ENCODE measurements at regions not wholly inside any gene's neighbourhood (a gene's known extent, or its start where the extent isn't known, plus 50 kb on each side); places are given as distances from the start of the nearest gene placed in this dataset.

DNA sequence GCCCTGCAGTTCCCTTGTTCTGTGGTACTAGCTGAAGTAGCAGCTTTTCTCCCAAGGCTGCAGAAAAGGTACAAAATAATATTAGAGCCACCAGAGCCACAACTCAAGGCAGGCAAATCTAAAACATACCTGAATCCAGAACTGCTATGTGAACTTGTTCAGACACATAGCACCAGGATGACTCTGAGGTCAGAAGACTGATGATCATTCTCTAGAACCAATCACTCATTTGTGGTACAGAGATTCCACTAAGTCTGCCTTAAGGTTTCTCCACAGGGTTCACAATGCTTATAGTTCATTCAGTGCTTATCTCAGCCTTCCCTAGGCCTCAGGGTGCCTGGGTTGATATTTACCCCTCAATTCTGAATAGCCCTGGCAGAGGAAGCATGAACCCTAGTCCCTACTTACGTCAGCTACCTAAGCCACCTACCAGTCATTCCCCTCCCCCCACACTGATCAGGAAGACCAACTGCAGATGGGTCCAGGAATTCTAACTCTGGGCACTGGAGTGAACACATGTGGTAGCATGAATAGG is 140.9 kb upstream of the MOCS1 start:
- no peak for DNase-seq (ENCODE audit: low spot score)

DNA sequence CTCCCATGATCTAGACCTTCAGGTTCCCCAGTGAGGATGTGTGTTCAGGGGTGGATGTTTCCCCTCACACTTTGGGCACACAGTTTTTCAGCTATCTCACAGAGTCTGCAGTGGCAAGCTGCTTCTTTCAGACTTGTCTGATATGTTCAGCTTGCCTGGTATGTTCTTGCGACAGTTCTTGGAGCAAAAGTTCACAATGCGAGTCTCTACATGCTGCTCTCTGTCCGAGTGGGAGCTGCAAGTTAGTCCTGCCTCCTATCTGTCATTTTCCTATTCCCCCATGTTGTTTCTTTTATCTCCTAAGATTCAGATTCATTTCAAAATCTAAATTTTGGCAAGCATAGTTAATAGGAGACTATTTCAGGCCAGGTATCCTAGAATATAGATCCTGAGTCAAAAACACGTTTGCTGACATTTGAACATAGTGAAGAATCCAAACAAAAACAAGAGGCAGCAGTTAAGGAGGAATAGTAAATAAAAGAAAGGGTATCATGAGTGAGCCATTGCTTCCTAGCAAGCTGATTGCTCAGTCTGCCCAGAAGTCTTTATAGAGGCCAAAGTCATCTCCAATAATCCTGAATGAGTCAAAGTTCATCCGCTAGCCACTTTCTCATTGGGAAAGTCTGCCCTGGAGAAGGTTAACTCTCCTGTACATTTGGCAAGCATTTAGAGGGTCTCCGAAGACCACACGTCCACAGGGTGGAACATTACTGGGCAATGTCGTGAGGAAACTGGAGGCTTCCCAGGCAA is 140.2 kb upstream of the MOCS1 start:
- no peak for DNase-seq (ENCODE audit: low spot score)

DNA sequence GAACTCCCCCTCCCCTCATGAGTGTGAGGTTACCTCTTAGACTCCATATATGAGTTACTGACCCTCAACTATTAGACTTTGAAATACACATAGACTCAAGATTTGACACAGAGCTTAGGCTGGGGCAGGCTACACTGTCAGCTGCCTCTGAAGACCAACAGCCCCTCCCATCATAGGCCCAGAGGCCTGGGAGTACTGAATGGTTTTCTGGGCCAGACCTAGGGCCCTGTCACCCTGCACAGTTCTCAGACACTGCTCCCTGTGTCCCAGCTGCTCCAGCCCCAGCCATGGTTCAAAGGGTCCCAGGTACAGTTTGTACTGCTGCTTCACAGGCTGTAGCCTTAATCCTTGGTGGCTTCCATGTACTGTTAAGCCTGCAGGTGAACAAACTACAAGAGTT is 132.1 kb upstream of the MOCS1 start:
- no peak for DNase-seq (ENCODE audit: low spot score)

DNA sequence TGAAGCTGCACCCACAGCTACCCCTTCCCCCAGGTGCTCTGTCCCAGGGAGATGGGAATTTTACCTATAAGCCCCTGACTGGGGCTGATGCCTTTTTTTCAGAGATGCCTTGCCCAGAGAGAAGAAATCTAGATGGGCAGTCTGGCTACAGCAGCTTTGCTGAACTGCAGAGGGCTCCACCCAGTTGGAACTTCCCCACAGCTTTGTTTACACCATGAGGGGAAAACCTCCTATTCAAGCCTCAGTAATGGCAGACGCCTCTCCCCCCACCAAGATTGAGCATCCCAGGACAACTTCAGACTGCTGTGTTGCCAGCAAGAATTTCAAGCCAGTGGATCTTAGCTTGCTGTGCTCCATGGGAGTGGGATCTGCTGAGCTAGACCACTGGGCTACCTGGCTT is 122.6 kb upstream of the MOCS1 start:
- no peak for DNase-seq (ENCODE audit: low spot score)

DNA sequence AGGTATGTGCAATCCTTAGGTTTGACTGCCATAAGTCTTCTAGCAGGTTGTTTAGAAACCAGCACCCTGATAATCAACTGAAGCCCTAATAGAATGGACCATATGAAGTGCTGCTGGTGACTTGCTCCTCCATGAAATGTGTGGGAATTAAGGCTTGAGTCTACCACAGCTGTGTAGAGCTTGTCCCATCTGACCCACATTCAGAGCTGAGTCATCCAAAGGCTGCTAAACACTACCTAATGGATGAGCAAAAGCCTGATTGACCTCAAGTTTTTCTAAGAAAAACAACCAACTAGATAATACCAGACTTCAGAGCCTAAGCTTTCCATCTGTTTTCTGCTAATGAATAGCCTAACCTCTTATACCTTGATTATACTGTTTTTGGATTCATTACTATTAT is 120.3 kb upstream of the MOCS1 start:
- DNase-seq (ENCODE audit: low spot score): no peak

DNA sequence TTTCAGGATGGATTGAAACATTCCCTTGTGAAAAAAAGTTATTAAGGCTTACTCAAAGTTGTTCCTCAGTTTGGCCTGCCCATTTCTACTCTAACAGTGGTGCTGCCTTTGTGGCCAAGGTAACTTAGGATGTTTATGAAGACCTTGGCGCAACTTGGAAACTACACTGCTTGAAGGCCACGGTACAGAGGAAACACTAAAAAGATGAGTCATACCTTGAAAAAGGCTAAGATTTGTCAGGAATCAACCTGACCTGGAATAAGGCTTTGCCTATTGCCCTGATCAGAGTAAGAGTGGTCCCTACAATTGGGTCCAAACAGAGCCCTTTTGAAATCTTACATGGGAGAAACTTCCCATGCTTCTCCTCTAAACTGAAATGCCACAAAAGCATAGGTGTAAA is 119.9 kb upstream of the MOCS1 start:
- no peak for DNase-seq (ENCODE audit: low spot score)

DNA sequence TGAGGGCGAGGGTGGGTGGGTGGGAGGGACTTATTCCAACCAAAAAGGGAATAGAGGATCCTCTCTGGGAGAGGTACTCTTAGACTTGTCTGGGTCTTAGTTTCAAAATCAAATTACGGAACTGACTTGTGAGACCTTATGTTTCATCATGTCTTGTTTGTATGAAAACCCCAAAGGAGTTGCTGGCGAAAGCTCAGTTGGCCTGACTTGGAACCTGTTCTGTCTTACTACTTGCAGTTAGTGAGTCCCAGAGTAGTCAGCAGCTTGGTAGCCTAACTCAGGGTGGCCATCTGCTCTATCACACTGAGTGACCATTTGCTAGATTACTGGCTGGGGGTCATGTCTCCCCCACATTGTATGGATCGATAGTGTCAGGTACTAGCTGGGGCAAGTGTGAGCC is 114.9 kb upstream of the MOCS1 start:
- DNase-seq (ENCODE audit: low spot score): no peak

DNA sequence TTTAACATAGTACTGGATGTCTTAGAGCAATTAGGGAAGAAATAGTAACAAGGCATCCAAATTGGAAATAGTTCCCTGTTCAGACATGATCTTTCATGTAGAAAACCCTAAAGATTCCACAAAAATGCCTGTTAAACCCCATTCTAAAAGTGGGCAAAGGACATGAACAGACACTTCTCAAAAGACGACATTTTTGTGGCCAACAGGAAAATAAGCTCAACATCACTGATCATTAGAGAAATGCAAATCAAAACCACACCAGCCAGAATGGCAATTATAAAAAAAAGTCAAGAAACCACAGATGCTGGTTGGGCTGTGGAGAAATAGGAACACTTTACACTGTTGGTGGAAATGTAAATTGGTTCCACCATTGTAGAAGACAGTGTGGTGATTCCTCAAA is 109.9 kb upstream of the MOCS1 start:
- no peak for DNase-seq (ENCODE audit: low spot score)

DNA sequence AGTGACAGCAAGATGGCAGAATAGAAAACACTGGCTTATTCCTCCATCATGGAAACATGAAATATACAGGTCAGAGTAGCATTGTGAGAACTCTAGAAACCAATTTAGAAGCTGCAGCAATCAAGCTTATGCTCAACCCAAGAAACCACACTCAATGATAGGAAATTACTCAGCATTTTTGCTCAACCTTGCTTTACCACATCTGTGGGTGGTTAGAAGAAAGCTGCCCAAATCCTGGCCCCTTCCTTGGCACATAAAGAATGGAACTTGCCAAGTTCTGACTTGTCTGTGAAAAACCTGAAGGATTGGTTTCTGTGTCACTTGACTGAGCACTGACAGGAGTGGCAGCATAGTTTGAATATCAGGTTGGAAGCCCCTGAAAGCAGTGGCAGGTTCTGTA is 108.0 kb upstream of the MOCS1 start:
- DNase-seq (ENCODE audit: low spot score): no peak

DNA sequence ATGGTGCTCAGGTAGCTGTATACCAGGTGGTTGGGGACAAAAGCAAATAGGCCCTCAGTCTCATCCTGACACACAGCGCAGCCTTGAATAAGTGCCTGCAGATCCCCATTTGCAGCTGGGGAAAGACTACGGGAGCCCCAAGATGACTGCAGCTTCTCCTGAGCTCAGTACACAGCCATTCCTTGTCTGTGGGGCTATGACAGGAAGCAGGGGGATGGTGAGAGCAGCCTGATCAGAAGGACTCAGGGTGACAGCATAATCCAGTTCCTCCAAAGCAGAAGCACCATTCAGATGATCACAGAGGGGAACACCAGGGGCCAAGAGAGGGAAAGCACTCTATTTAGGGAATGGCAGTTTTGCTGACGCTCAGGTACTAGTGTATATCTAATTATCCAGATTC is 104.8 kb upstream of the MOCS1 start:
- DNase-seq (ENCODE audit: low spot score): no peak

DNA sequence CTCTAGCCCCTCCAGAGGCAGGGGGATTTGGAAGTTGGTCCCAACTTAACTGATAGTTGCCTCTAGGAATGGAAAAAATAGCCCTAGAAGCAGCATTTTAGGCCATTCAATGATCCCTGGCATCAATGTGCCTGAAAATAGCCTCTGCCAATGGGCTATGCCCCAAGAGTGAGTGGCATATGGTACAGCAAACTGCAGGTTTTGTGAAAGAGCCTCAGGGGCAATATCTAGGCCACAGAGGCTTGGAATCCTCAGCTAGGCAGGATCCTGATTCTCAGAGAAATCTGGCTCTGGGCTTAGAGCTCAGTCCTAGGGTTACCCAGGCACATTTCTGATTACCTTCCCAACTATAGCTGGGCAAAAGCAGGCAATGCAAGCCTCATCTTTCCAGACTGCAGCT is 104.4 kb upstream of the MOCS1 start:
- no peak for DNase-seq (ENCODE audit: low spot score)

DNA sequence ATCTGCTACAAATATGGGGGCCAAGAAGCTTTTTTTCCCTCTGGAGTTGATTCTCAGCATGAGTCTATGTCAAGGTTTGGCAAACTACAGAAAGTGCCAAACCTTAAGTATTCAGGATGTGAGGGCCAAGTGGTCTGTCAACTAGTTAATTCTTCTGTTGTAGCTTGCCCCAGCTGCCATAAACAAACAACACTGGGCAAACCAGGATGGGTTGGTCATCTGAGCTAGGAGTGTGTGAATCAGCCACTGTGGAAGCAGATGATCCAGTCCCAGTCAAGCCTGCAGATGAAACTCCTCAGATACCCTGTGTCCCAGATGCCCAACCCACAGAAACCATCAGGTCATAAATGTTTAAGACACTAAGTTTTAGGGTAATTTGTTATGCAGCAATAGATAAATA is 103.0 kb upstream of the MOCS1 start:
- DNase-seq (ENCODE audit: low spot score): no peak

DNA sequence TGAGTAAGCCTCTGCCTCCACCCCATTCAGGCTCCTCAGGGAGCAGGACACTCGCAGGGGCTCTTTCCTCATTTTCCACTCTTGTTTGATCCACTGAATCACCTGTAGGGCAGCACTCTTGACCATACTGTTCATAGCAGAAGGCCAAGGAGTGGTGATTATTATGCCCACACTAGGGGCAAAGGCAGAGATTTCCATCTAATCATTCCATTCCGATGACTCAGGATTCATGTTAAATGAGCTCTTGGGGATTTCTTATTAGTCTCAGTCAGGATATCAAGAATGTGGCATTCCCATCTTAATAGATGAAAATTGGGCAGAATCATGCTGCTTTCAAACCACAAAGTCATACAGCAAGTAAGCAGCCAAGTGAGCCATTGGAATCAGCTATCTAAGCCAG is 101.9 kb upstream of the MOCS1 start:
- DNase-seq (ENCODE audit: low spot score): no peak

DNA sequence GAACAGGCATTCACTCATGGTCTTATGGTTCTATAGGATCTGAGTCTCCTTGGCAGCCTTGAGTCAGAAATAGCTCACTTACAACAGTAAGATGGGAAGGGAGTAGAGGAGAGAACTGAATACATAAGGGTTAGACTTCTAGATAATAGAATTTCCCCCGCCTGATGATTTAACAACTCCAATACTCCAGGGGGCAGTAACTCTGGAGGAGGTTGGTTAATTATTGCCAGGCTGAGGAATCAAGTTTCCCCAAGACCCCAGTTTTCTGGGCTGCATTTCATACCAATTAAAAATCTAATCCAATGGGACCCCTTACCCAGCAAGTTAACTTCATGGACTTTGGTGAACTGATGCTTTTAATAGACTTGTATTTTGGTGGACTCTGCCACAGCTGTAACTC is 94.2 kb upstream of the MOCS1 start:
- DNase-seq (ENCODE audit: low spot score): no peak

DNA sequence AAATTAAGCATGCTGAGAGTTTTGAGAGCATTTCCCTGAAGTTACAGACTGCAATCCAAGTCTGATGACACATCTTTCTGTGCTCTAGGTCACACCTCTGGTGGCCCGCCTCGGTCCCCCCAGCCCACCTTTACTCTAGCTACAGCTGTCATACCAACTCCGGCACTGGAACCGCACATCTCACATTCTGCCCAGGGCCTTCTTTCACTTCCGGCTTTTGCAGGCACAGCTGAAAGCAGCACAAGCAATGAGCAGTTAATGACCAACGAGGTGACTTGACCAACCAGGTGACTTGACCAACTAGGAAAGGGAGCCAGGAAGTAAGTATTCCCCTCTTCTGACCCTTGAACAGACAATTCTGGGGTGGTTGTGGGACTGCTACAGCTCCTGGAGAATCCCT is 88.6 kb upstream of the MOCS1 start:
- DNase-seq (ENCODE audit: low spot score): no peak

DNA sequence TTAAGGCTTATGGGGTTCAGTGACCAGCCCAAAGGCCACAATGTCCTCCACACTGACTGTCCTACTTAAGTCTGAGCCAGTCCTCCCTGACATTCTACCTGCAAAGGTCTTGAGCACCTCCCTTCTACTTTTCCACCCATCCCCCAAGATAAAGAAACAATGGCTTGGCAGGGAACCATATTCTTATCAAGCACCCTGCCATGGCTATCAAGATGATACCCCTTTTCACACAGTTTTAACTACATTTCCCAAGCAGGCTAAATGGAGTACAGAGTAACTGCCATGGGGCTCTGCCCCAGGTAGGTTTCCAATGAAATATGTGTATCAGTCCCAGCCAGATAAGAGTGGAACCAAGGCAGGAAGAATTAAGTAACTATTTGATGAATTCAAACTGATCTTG is 85.9 kb upstream of the MOCS1 start:
- no peak for DNase-seq (ENCODE audit: low spot score)

DNA sequence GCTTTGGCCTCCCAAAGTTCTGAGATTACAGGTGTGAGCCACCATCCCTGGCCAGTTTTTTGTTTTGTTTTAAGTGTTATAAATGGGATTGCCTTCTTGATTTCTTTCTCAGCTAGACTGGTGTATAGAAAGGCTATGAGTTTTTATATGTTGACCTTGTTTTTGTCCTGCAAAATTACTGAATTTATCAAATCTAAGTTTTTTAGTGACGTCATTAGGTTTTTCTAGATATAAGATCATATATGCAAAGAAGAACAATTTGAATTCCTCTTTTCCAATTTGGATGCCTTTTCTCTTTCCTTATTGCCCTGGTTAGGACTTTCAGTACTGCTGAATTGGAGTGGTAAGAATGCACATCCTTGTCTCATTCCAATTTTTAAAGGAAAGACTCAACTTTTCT is 81.3 kb upstream of the MOCS1 start:
- DNase-seq (ENCODE audit: low spot score): no peak

DNA sequence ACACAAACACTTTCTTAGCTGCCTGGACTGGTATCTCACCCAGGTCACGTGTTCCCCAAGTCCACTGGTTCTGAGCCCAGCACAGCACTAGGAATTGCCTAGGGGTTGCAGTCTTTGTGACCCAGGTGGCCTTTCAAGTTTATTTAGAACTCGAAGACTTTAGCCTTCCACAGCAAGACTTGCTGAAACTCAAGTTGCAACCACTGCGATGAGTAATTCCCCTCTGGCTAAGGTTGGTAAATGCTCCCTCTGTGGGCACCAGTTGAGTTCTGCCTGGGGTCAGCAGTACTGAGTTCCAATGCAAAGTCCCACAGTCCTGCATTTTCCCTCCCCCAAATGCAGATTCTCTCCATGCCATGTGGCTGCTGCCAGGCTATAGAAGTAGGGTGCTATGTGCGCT is 77.6 kb upstream of the MOCS1 start:
- no peak for DNase-seq (ENCODE audit: low spot score)

DNA sequence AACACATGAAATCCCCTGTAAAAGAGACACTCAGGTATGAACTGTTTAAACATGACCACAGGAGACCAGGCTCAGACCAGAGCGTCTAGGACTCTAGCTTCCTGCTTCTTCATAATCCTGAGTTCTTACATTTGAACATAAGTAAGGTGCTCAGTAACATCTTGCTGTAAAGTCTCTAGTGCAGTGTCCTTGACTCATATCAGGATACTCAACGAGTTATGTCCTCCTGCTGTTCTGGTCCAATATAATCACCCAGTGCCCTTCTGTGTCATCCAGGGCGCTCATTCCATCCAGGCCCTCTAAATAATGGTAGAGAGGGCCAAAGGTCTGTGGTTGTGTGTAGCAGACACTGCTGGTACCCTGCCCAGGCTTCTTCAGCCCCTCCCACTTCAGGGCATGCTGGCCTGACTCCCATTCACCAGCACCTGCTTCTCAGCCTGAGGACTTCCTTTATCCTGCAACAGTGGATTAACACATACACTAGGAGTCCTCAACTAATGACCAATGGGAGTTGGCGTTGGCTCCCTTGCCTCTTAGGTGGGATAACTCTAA is 66.8 kb upstream of the MOCS1 start:
- DNase-seq (ENCODE audit: low spot score): no peak

DNA sequence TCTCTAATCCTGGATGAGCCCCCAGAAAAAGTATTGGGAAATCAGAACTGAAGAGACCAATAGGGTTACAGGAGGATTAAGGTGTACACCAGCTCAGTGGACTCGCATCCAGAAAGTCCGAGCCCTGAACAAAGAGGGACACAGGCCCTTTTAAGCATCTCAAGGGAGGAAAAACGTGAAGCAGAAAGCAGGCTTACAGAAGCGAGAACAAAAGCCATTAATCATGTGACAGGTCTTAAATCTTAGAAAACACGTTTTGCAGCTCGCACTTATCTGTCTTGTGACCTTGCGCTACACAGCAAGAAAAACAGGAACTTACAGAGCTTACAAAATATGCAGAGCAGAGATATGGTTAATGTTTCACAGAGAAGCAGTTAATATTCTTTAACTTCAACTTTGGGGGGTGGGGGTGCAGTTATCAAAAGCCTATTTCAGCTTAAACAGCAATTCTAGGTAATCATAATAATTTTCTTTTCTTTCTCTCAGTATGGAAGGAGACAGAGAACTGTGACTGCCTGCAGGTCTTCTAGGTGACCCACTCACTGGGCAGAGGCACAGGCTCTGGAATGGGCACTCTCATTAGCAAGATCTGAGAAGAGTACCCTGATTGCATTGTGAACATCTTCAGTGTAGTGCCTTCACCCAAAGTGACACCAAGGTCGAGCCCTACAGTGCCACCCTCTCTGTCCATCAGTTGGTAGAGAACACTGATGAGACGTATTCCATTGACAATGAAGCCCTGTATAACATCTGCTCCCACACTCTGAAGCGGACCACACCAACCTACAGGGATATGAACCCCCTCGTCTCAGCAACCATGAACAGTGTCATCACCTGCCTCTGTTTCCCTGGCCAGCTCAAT is 65.0 kb upstream of the MOCS1 start:
- DNase-seq (ENCODE audit: low spot score): no peak

DNA sequence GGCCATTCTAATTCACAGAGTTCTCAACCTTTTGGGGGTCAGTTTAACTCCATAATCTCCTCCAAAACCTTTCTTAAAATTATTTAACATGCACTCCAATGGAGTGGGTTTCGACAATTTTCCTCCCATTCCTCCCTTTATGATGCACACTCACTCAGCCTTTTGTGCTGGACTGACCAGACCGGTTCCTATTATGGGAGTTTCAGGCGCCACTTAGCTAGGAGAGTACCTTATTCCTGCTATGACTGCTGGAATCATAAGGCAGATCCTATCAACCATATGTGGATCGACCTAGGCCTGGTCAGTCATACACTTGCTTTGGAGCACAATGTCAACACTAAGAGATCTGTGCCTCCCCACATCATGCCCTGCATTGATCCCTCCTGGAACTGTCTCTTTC is 63.9 kb upstream of the MOCS1 start:
- no peak for DNase-seq (ENCODE audit: low spot score)

DNA sequence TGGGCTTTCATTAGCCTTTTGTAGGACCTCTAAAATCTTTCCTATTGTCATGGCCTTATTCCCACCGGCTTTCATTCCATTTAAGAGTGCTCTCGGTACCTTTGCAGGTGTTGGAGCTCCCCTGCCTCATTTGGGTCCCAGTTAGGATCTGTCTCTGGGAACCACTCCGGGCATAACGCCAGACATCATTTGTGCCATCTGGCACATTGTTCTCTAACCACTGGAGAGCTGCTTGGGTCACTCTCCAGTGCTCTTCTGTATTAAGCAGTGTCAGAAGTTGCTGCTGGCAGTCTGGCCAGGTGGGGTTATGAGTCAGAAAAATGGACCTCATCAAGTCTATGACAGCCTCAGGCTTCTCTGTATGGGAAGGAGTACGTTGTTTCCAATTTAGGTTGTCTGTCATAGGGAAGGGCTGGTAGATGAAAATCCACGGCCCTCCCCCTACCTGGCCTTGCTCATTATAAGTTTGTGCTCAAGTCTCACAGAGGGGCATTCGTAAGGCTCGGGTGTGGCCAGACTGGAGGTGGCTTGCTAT is 62.9 kb upstream of the MOCS1 start:
- no peak for DNase-seq (ENCODE audit: low spot score)

DNA sequence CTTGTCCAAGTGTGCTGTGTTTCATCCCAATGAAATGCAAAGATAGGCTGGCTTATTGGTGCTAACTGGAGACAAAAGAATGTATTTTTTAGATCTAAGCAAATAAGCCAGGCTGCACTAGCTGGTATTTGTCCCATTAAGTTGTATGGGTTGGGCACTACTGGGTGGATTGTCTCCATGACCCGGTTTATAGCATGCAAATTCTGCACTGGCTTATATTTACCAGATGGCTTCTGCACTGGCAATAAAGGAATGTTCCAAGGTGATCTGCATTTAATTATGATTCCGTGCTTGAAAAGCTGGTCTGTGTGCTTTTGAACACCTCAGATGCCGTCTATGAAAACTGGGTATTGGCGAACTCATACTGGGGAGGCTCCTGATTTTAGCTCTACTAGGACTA is 61.4 kb upstream of the MOCS1 start:
- no peak for DNase-seq (ENCODE audit: low spot score)
